ENCODE measurements at regions not wholly inside any gene's neighbourhood (a gene's known extent, or its start where the extent isn't known, plus 50 kb on each side); places are given as distances from the start of the nearest gene placed in this dataset.

- TF ChIP-seq EZH2phosphoT487 (IDR thresholded peaks at IDR 0.05; ENCODE audit: insufficient read depth, low read depth) = no peak
- no peak for TF ChIP-seq EZH2 (IDR thresholded peaks at IDR 0.05; ENCODE audit: insufficient read depth, poor library complexity, severe bottlenecking)
These were observed 137.1 kb upstream of the FOXG1 start for GRCh38 chr14:28629328-28630004.
